SK-N-SH treated with all-trans-retinoic acid at 6 μM for 48 hours (cell line): ENCODE measurements at regions not wholly inside any gene's neighbourhood (a gene's known extent, or its start where the extent isn't known, plus 50 kb on each side); places are given as distances from the start of the nearest gene placed in this dataset.

Experiments
- ATAC-seq: fragments of 200-7000 bp; cut with Tn5 transposase; 3 replicates; pipeline ENCODE4 v1.9.1; 2020; ENCODE audit warnings: mild to moderate bottlenecking, moderate library complexity
- ARNTL ChIP-seq: fragments of 450-650 bp; formaldehyde crosslinking; IDR thresholded peaks from 2 replicates; pipeline ENCODE4 v1.5.0; 2020; ENCODE audit warnings: low read depth, mild to moderate bottlenecking, moderate library complexity, borderline replicate concordance
- BACH2 ChIP-seq: fragments of 250-450 bp; sonication (Bioruptor Pico); IDR thresholded peaks from 2 replicates; pipeline ENCODE4 v1.9.0; 2021; ENCODE audit warnings: mild to moderate bottlenecking, borderline replicate concordance
- CSDC2 ChIP-seq: fragments of 250-450 bp; sonication (Bioruptor Pico); IDR thresholded peaks from 2 replicates; pipeline ENCODE4 v1.5.0; 2020; ENCODE audit warnings: mild to moderate bottlenecking, moderate library complexity
- ESRRG ChIP-seq: fragments of 250-450 bp; sonication (Bioruptor Pico); IDR thresholded peaks from 2 replicates; pipeline ENCODE4 v1.6.1; 2021; ENCODE audit warnings: mild to moderate bottlenecking
- GLIS3 ChIP-seq: fragments of 250-450 bp; sonication (Bioruptor Pico); IDR thresholded peaks from 2 replicates; pipeline ENCODE4 v1.5.0; 2020; ENCODE audit warnings: mild to moderate bottlenecking, moderate library complexity
- ISL1 ChIP-seq: fragments of 250-450 bp; sonication (Bioruptor Pico); IDR thresholded peaks from 2 replicates; pipeline ENCODE4 v2.1.2; 2022; ENCODE audit warnings: mild to moderate bottlenecking, moderate library complexity
- RARB ChIP-seq: fragments of 250-450 bp; sonication (Bioruptor Pico); IDR thresholded peaks from 2 replicates; pipeline ENCODE4 v1.8.0; 2021; ENCODE audit warnings: mild to moderate bottlenecking, moderate library complexity
- SNAI2 ChIP-seq: fragments of 250-450 bp; sonication (Bioruptor Pico); IDR thresholded peaks from 2 replicates; pipeline ENCODE4 v1.5.0; 2020; ENCODE audit warnings: mild to moderate bottlenecking, moderate library complexity
- TOX ChIP-seq: fragments of 250-450 bp; sonication (Bioruptor Pico); IDR thresholded peaks from 2 replicates; pipeline ENCODE4 v1.8.0; 2021; ENCODE audit warnings: mild to moderate bottlenecking, moderate library complexity, borderline replicate concordance
- ZC3H10 ChIP-seq: fragments of 250-450 bp; sonication (Bioruptor Pico); IDR thresholded peaks from 2 replicates; pipeline ENCODE4 v1.5.1; 2021; ENCODE audit warnings: mild to moderate bottlenecking, moderate library complexity
- ZFP30 ChIP-seq: fragments of 450-650 bp; formaldehyde crosslinking; IDR thresholded peaks from 2 replicates; pipeline ENCODE4 v1.5.0; 2022; ENCODE audit warnings: mild to moderate bottlenecking, moderate library complexity
- ZNF565 ChIP-seq: fragments of 450-650 bp; formaldehyde crosslinking; conservative IDR thresholded peaks from 2 replicates; pipeline ENCODE4 v1.5.0; 2020; ENCODE audit warnings: low read depth, mild to moderate bottlenecking, moderate library complexity
- ZNF70 ChIP-seq: fragments of 450-650 bp; formaldehyde crosslinking; IDR thresholded peaks from 2 replicates; pipeline ENCODE4 v1.5.0; 2020; ENCODE audit warnings: mild to moderate bottlenecking, moderate library complexity
- ZNF8 ChIP-seq: fragments of 450-650 bp; formaldehyde crosslinking; IDR thresholded peaks from 2 replicates; pipeline ENCODE4 v1.5.0; 2020; ENCODE audit warnings: mild to moderate bottlenecking, moderate library complexity
- TF ChIP-seq, protein P1 (sequence below): fragments of 250-450 bp; sonication (Bioruptor Pico); IDR thresholded peaks from 2 replicates; pipeline ENCODE4 v1.5.0; 2020; ENCODE audit warnings: mild to moderate bottlenecking, moderate library complexity
- TF ChIP-seq, protein P2 (sequence below): fragments of 250-450 bp; sonication (Bioruptor Pico); IDR thresholded peaks from 2 replicates; pipeline ENCODE4 v1.8.0; 2021; ENCODE audit warnings: low read depth, mild to moderate bottlenecking, moderate library complexity, borderline replicate concordance
- TF ChIP-seq, protein P3 (sequence below): fragments of 250-450 bp; sonication (Bioruptor Pico); IDR thresholded peaks from 2 replicates; pipeline ENCODE4 v1.5.1; 2021; ENCODE audit warnings: mild to moderate bottlenecking, moderate library complexity
- TF ChIP-seq, protein P4 (sequence below): fragments of 250-450 bp; sonication (Bioruptor Pico); IDR thresholded peaks from 2 replicates; pipeline ENCODE4 v1.5.1; 2020; ENCODE audit warnings: low read depth, mild to moderate bottlenecking, moderate library complexity
- TF ChIP-seq, protein P5 (sequence below): fragments of 250-450 bp; sonication (Bioruptor Pico); IDR thresholded peaks from 2 replicates; pipeline ENCODE4 v1.8.0; 2020; ENCODE audit warnings: mild to moderate bottlenecking, moderate library complexity, borderline replicate concordance

DNA sequence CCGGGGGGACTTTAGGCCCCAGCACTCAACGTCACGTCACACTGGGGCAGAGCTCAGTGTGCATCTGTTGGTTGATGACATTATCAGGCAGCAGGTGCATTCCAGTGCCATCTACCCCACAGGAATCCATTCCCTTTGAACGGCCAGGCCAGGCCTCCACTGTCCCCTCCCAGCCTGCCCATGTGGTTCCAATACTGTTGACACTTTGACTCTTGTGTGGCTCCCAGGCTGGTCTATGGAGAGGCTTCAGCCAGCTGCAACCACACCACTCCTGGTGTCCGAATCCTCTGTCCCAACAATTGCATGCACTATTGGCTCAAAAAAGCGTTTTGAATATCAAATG lies 92.0 kb upstream of the SIM2 start (continued):
- TF ChIP-seq ZNF8 (CRISPR knock-in tag), result no peak
- no peak for TF ChIP-seq CSDC2 (CRISPR knock-in tag)

DNA sequence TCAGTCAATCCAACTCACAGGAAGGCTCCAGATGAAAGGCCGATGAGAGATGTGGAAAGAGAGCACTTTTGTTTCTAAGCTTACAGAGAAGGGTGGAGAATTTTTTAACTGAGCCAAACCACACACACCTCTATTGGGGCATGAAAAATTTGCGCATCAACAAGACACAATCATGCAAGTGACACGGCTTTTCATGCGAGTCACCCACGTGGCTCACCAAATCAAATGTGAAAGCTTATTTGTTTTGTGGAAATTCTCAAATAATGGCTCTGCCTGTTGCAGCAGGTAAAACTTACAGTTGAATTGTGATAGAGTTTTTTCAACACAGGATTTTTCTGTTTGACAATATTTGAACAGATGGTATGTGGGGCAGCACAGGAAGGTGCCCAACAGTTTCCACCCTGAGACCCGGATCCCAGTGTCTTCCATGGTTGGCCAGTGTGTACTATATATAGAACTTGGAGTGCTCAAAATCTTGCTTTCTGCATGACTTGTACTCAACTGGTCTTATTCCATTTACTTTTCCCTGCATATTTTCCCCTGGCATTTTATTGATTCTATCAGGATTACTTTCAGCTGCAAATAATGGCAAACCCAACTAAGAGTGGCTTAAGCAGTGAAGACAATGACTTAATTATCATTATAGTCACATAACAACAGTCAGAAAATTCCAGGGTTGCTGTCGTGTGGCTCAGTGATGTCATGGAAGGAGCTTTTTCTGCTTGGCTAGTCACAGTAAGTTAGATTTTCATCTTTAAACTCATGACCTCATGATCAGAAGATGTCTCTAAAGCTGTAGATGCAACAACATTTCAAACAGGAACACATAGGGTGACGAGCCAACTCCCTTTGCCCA lies 90.6 kb upstream of the SIM2 start:
- TF ChIP-seq SNAI2 (no peak), ARNTL (CRISPR knock-in tag) (no peak), ISL1 (CRISPR knock-in tag) (no peak), RARB (CRISPR knock-in tag) (no peak), GLIS3 (no peak), ZNF70 (CRISPR knock-in tag) (no peak), TOX (CRISPR knock-in tag) (no peak), ZC3H10 (no peak)
- TF ChIP-seq, protein P1, sequence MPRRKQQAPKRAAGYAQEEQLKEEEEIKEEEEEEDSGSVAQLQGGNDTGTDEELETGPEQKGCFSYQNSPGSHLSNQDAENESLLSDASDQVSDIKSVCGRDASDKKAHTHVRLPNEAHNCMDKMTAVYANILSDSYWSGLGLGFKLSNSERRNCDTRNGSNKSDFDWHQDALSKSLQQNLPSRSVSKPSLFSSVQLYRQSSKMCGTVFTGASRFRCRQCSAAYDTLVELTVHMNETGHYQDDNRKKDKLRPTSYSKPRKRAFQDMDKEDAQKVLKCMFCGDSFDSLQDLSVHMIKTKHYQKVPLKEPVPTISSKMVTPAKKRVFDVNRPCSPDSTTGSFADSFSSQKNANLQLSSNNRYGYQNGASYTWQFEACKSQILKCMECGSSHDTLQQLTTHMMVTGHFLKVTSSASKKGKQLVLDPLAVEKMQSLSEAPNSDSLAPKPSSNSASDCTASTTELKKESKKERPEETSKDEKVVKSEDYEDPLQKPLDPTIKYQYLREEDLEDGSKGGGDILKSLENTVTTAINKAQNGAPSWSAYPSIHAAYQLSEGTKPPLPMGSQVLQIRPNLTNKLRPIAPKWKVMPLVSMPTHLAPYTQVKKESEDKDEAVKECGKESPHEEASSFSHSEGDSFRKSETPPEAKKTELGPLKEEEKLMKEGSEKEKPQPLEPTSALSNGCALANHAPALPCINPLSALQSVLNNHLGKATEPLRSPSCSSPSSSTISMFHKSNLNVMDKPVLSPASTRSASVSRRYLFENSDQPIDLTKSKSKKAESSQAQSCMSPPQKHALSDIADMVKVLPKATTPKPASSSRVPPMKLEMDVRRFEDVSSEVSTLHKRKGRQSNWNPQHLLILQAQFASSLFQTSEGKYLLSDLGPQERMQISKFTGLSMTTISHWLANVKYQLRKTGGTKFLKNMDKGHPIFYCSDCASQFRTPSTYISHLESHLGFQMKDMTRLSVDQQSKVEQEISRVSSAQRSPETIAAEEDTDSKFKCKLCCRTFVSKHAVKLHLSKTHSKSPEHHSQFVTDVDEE (CRISPR knock-in tag), result no peak
- TF ChIP-seq, protein P2, sequence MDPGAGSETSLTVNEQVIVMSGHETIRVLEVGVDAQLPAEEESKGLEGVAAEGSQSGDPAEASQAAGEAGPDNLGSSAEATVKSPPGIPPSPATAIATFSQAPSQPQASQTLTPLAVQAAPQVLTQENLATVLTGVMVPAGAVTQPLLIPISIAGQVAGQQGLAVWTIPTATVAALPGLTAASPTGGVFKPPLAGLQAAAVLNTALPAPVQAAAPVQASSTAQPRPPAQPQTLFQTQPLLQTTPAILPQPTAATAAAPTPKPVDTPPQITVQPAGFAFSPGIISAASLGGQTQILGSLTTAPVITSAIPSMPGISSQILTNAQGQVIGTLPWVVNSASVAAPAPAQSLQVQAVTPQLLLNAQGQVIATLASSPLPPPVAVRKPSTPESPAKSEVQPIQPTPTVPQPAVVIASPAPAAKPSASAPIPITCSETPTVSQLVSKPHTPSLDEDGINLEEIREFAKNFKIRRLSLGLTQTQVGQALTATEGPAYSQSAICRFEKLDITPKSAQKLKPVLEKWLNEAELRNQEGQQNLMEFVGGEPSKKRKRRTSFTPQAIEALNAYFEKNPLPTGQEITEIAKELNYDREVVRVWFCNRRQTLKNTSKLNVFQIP (CRISPR knock-in tag), result no peak
- TF ChIP-seq, protein P3, sequence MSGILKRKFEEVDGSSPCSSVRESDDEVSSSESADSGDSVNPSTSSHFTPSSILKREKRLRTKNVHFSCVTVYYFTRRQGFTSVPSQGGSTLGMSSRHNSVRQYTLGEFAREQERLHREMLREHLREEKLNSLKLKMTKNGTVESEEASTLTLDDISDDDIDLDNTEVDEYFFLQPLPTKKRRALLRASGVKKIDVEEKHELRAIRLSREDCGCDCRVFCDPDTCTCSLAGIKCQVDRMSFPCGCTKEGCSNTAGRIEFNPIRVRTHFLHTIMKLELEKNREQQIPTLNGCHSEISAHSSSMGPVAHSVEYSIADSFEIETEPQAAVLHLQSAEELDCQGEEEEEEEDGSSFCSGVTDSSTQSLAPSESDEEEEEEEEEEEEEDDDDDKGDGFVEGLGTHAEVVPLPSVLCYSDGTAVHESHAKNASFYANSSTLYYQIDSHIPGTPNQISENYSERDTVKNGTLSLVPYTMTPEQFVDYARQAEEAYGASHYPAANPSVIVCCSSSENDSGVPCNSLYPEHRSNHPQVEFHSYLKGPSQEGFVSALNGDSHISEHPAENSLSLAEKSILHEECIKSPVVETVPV (CRISPR knock-in tag), result no peak
- no peak for ATAC-seq

DNA sequence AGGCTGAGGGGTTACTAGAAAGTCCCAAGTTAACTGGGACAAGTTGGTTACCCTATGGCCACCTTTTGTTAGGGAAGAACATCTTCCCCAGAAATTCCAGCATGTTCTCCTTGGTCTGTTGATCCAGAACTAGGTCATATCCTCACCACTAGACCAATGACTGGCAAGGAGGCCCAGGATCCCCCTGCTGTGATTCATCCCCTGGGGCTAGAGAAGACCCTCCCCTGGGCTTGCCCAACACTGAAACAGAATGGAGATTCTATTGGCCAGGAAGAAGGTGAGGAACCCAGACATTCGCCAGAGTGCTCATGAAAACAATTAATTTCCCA lies 90.1 kb upstream of the SIM2 start:
- ATAC-seq, result no peak
- TF ChIP-seq ZNF70 (CRISPR knock-in tag) (no peak), ISL1 (CRISPR knock-in tag) (no peak), ARNTL (CRISPR knock-in tag) (no peak), ESRRG (CRISPR knock-in tag) (no peak), BACH2 (no peak), ZFP30 (CRISPR knock-in tag) (no peak), SNAI2 (no peak), ZC3H10 (no peak), ZNF565 (CRISPR knock-in tag) (no peak)
- TF ChIP-seq, protein P4, sequence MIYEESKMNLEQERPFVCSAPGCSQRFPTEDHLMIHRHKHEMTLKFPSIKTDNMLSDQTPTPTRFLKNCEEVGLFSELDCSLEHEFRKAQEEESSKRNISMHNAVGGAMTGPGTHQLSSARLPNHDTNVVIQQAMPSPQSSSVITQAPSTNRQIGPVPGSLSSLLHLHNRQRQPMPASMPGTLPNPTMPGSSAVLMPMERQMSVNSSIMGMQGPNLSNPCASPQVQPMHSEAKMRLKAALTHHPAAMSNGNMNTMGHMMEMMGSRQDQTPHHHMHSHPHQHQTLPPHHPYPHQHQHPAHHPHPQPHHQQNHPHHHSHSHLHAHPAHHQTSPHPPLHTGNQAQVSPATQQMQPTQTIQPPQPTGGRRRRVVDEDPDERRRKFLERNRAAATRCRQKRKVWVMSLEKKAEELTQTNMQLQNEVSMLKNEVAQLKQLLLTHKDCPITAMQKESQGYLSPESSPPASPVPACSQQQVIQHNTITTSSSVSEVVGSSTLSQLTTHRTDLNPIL (CRISPR knock-in tag), result no peak
- TF ChIP-seq, protein P5, sequence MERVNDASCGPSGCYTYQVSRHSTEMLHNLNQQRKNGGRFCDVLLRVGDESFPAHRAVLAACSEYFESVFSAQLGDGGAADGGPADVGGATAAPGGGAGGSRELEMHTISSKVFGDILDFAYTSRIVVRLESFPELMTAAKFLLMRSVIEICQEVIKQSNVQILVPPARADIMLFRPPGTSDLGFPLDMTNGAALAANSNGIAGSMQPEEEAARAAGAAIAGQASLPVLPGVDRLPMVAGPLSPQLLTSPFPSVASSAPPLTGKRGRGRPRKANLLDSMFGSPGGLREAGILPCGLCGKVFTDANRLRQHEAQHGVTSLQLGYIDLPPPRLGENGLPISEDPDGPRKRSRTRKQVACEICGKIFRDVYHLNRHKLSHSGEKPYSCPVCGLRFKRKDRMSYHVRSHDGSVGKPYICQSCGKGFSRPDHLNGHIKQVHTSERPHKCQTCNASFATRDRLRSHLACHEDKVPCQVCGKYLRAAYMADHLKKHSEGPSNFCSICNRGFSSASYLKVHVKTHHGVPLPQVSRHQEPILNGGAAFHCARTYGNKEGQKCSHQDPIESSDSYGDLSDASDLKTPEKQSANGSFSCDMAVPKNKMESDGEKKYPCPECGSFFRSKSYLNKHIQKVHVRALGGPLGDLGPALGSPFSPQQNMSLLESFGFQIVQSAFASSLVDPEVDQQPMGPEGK, result no peak
- TF ChIP-seq, protein P2 (CRISPR knock-in tag), result no peak
